DOHH2 (cell line): ENCODE measurements at regions not wholly inside any gene's neighbourhood (a gene's known extent, or its start where the extent isn't known, plus 50 kb on each side); places are given as distances from the start of the nearest gene placed in this dataset.

Experiments used
- CTCF ChIP-seq: fragments of 200-600 bp; sonication (generic); IDR thresholded peaks from one replicate; pipeline ENCODE4 v1.5.1; 2014; ENCODE audit warnings: antibody characterized with exemption, mild to moderate bottlenecking, low read depth, low read length; ENCODE audit not compliant: poor library complexity, severe bottlenecking
- EZH2phosphoT487 ChIP-seq: fragments of 200-600 bp; sonication (generic); IDR thresholded peaks from 2 replicates; pipeline ENCODE4 v1.6.1; 2017; ENCODE audit warnings: borderline replicate concordance, mild to moderate bottlenecking, antibody characterized with exemption, low read length, moderate library complexity, mixed read lengths

- TF ChIP-seq CTCF (no peak), EZH2phosphoT487 (no peak)
Measured at GRCh38 chr11:122234780-122235179, 118.8 kb upstream of the BLID start.
